HG03442 (cell line): ENCODE measurements at regions not wholly inside any gene's neighbourhood (a gene's known extent, or its start where the extent isn't known, plus 50 kb on each side); places are given as distances from the start of the nearest gene placed in this dataset.
"Not testable (repeated sequence)": the region's sequence is repeated elsewhere in the genome, so short reads cannot be mapped to it uniquely, and the experiment has no call there.

ENCODE experiments used
- ATAC-seq: cut with Tn5 transposase; IDR thresholded peaks from one replicate; pipeline ENCODE4 v1.9.1; 2021; ENCODE audit warnings: mild to moderate bottlenecking, moderate library complexity; ENCODE audit not compliant: unreplicated experiment

- ATAC-seq = no peak
These were observed 79.1 kb downstream of the CTH start for GRCh38 chr1:70490153-70490552.

- ATAC-seq = no peak
These were observed 84.3 kb downstream of the CTH start for GRCh38 chr1:70495370-70495769.

GRCh38 chr1:70496181-70496580, 85.1 kb downstream of the CTH start:
- ATAC-seq = no peak

GRCh38 chr1:70497152-70497551, 86.1 kb downstream of the CTH start:
- no peak for ATAC-seq

GRCh38 chr1:70498666-70499065, 87.6 kb downstream of the CTH start:
- ATAC-seq = no peak

GRCh38 chr1:70499695-70500094, 88.6 kb downstream of the CTH start:
- no peak for ATAC-seq

- ATAC-seq = no peak
These were observed 92.3 kb downstream of the CTH start for GRCh38 chr1:70503358-70503757.

GRCh38 chr1:70504176-70504820, 93.2 kb downstream of the CTH start:
- peak; percentile 100 for ATAC-seq

- ATAC-seq = peak; percentile 19
These were observed 93.7 kb downstream of the CTH start for GRCh38 chr1:70504821-70505193.

GRCh38 chr1:70507991-70508390, 96.9 kb downstream of the CTH start:
- ATAC-seq = not testable (repeated sequence)

- ATAC-seq = peak; percentile 94
These were observed 99.2 kb downstream of the CTH start for GRCh38 chr1:70509996-70510876.

GRCh38 chr1:70517444-70517843, 106.4 kb downstream of the CTH start:
- peak; percentile 71 for ATAC-seq

GRCh38 chr1:70518106-70518505, 107.0 kb downstream of the CTH start:
- ATAC-seq = peak; percentile 27

- peak; percentile 63 for ATAC-seq
These were observed 117.7 kb downstream of the CTH start for GRCh38 chr1:70528590-70529333.

- no peak for ATAC-seq
These were observed 125.8 kb downstream of the CTH start for GRCh38 chr1:70536708-70537366.

GRCh38 chr1:70537788-70538187, 126.7 kb downstream of the CTH start:
- no peak for ATAC-seq

- no peak for ATAC-seq
These were observed 131.0 kb downstream of the CTH start for GRCh38 chr1:70542030-70542429.

- ATAC-seq = no peak
These were observed 131.8 kb downstream of the CTH start for GRCh38 chr1:70542856-70543255.

- no peak for ATAC-seq
These were observed 135.7 kb downstream of the CTH start for GRCh38 chr1:70546726-70547125.

GRCh38 chr1:70552662-70553566, 141.8 kb downstream of the CTH start:
- ATAC-seq = no peak
